ENCODE measurements at regions not wholly inside any gene's neighbourhood (a gene's known extent, or its start where the extent isn't known, plus 50 kb on each side); places are given as distances from the start of the nearest gene placed in this dataset.

GRCh38 chr10:2282202-2282601, 544.9 kb upstream of the ADARB2 start:
- TF ChIP-seq EZH2 (IDR thresholded peaks at IDR 0.05), result no peak
- TF ChIP-seq CTCF (IDR thresholded peaks at IDR 0.05), result no peak
- no peak for TF ChIP-seq EZH2phosphoT487 (IDR thresholded peaks at IDR 0.05)
